Panc1 (cell line): ENCODE measurements at regions not wholly inside any gene's neighbourhood (a gene's known extent, or its start where the extent isn't known, plus 50 kb on each side); places are given as distances from the start of the nearest gene placed in this dataset.

Experiments used
- TCF7L2 ChIP-seq: IDR thresholded peaks from 2 replicates; pipeline ENCODE4 v1.6.1; 2011; ENCODE audit warnings: mild to moderate bottlenecking, low read depth, low read length, inconsistent platforms
- TF ChIP-seq, protein P1 (sequence below): fragments of 450-650 bp; IDR thresholded peaks from 2 replicates; pipeline ENCODE4 v1.5.1; 2017; ENCODE audit warnings: mild to moderate bottlenecking

DNA sequence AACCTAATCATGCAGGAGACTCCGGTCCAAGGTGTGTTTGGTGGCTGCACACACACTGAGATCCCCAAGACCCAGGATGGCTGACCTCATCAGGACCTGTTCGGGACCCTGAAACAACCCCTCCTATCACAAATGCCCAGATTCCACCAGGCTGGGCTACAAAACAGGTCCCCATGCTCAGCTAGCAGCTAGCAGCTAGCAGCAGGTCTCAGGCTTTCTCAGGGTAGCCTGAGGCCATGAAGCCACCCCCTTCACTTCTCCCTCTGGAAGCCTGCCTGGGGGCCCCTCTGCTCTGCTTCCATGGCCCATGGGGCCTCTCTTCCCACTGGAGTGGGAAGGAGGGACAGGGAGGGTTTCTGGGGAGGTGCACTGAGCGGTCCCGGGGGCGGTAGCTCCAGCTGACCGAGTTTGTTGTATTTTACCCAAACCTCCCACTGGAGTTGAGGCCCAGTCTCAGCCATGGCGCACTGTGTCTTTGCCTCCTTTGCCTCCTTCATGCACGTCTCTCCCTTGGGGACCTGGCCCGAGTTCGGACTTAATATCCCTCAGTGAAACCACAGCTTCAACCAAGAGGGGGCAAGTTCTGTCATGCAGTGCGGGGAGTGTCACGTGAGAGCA, 95.1 kb upstream of the GPR26 start:
- TF ChIP-seq, protein P1, sequence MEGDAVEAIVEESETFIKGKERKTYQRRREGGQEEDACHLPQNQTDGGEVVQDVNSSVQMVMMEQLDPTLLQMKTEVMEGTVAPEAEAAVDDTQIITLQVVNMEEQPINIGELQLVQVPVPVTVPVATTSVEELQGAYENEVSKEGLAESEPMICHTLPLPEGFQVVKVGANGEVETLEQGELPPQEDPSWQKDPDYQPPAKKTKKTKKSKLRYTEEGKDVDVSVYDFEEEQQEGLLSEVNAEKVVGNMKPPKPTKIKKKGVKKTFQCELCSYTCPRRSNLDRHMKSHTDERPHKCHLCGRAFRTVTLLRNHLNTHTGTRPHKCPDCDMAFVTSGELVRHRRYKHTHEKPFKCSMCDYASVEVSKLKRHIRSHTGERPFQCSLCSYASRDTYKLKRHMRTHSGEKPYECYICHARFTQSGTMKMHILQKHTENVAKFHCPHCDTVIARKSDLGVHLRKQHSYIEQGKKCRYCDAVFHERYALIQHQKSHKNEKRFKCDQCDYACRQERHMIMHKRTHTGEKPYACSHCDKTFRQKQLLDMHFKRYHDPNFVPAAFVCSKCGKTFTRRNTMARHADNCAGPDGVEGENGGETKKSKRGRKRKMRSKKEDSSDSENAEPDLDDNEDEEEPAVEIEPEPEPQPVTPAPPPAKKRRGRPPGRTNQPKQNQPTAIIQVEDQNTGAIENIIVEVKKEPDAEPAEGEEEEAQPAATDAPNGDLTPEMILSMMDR, result no peak
- TF ChIP-seq TCF7L2, result no peak
